Hepatocyte (in vitro differentiated cells): ENCODE measurements at regions not wholly inside any gene's neighbourhood (a gene's known extent, or its start where the extent isn't known, plus 50 kb on each side); places are given as distances from the start of the nearest gene placed in this dataset.

Experiments
- DNase-seq: peaks from one replicate; pipeline ENCODE4 v3.0.0-alpha.2; 2016; ENCODE audit warnings: low spot score
- H2AFZ ChIP-seq: fragments of 200-600 bp; sonication (generic); 2 replicates; pipeline ENCODE4 v1.6.0; 2016; ENCODE audit warnings: antibody characterized with exemption, mild to moderate bottlenecking
- H3K27ac ChIP-seq: fragments of 200-600 bp; sonication (generic); 2 replicates; pipeline ENCODE4 v1.5.1; 2016; ENCODE audit warnings: mild to moderate bottlenecking
- H3K27me3 ChIP-seq: fragments of 200-600 bp; sonication (generic); 2 replicates; pipeline ENCODE4 v1.6.1; 2016
- H3K36me3 ChIP-seq: fragments of 200-600 bp; sonication (generic); replicated peaks from 2 replicates; pipeline ENCODE4 v1.5.1; 2016; ENCODE audit warnings: low read depth; ENCODE audit not compliant: insufficient read depth
- H3K4me1 ChIP-seq: fragments of 200-600 bp; sonication (generic); 2 replicates; pipeline ENCODE4 v1.5.1; 2016; ENCODE audit warnings: mild to moderate bottlenecking, moderate library complexity; ENCODE audit not compliant: insufficient read depth
- H3K4me2 ChIP-seq: fragments of 200-600 bp; sonication (generic); 2 replicates; pipeline ENCODE4 v1.6.0; 2016
- H3K4me3 ChIP-seq: fragments of 200-600 bp; sonication (generic); 2 replicates; pipeline ENCODE4 v1.5.1; 2016; ENCODE audit warnings: mild to moderate bottlenecking
- H3K79me2 ChIP-seq: fragments of 200-600 bp; sonication (generic); 2 replicates; pipeline ENCODE4 v1.6.0; 2017; ENCODE audit warnings: mild to moderate bottlenecking
- H3K9me2 ChIP-seq: fragments of 200-600 bp; sonication (generic); replicated peaks from 2 replicates; pipeline ENCODE4 v1.6.0; 2017; ENCODE audit warnings: mild to moderate bottlenecking; ENCODE audit not compliant: insufficient read depth
- H3K9me3 ChIP-seq: fragments of 200-600 bp; sonication (generic); 2 replicates; pipeline ENCODE4 v1.5.1; 2016; ENCODE audit warnings: low read depth, mild to moderate bottlenecking
- H4K20me1 ChIP-seq: fragments of 200-600 bp; sonication (generic); 2 replicates; pipeline ENCODE4 v1.6.0; 2016; ENCODE audit warnings: mild to moderate bottlenecking; ENCODE audit not compliant: insufficient read depth, poor library complexity, severe bottlenecking
- CTCF ChIP-seq: fragments of 200-600 bp; sonication (generic); IDR thresholded peaks from 2 replicates; pipeline ENCODE4 v1.5.1; 2016; ENCODE audit warnings: antibody characterized with exemption, mild to moderate bottlenecking; ENCODE audit not compliant: poor library complexity
- EZH2 ChIP-seq: fragments of 200-600 bp; sonication (generic); IDR thresholded peaks from 2 replicates; pipeline ENCODE4 v1.6.1; 2016; ENCODE audit warnings: antibody characterized with exemption, mild to moderate bottlenecking, borderline replicate concordance
- EZH2phosphoT487 ChIP-seq: fragments of 200-600 bp; sonication (generic); IDR thresholded peaks from one replicate; pipeline ENCODE4 v1.6.1; 2018; ENCODE audit warnings: antibody characterized with exemption, mild to moderate bottlenecking, low read depth, moderate library complexity; ENCODE audit not compliant: unreplicated experiment, severe bottlenecking
- WGBS: methylation state at CpG from one replicate; pipeline ENCODE4 v1.1.6; 2016; ENCODE audit warnings: low lambda C conversion rate; ENCODE audit errors: missing lambda C conversion rate; 5-methylcytosine and 5-hydroxymethylcytosine counted together

- Histone ChIP-seq H3K4me1 (peaks cover 28% of the 10 kb centered on the region), H2AFZ (no peak overlapping the region), H3K79me2 (no peaks in the 10 kb centered on the region), H3K4me3 (no peak overlapping the region), H3K27ac (peak overlapping the region; percentile 87), H3K9me2 (no peaks in the 10 kb centered on the region), H3K9me3 (no peaks in the 10 kb centered on the region), H4K20me1 (no peaks in the 10 kb centered on the region), H3K27me3 (no peaks in the 10 kb centered on the region), H3K36me3 (no peaks in the 10 kb centered on the region), H3K4me2 (peak overlapping the region; percentile 6)
- no peak for DNase-seq
- 79% methylated on average over 12 of the region's 12 CpGs for WGBS
- TF ChIP-seq EZH2phosphoT487 (no peak), EZH2 (no peak), CTCF (no peak)
Measured at GRCh38 chr15:100770661-100771584, 108.7 kb upstream of the ALDH1A3 start.

- H3K4me1 ChIP-seq, result peaks cover 20% of the 10 kb centered on the region
- no peak overlapping the region for H2AFZ ChIP-seq
- TF ChIP-seq EZH2, result no peak
- TF ChIP-seq CTCF, result no peak
- TF ChIP-seq EZH2phosphoT487, result no peak
- 75% methylated on average over 4 of the region's 4 CpGs for WGBS
- no peaks in the 10 kb centered on the region for H3K79me2 ChIP-seq
- no peak overlapping the region for H3K4me3 ChIP-seq
- H3K9me3 ChIP-seq, result no peaks in the 10 kb centered on the region
- peak; percentile 60 for DNase-seq
- no peaks in the 10 kb centered on the region for H3K9me2 ChIP-seq
- H4K20me1 ChIP-seq, result no peaks in the 10 kb centered on the region
- peak overlapping the region; percentile 87 for H3K27ac ChIP-seq
- no peaks in the 10 kb centered on the region for H3K27me3 ChIP-seq
- no peak overlapping the region for H3K4me2 ChIP-seq
- H3K36me3 ChIP-seq, result no peaks in the 10 kb centered on the region
Measured at GRCh38 chr15:100771746-100772145, 107.9 kb upstream of the ALDH1A3 start.

DNA sequence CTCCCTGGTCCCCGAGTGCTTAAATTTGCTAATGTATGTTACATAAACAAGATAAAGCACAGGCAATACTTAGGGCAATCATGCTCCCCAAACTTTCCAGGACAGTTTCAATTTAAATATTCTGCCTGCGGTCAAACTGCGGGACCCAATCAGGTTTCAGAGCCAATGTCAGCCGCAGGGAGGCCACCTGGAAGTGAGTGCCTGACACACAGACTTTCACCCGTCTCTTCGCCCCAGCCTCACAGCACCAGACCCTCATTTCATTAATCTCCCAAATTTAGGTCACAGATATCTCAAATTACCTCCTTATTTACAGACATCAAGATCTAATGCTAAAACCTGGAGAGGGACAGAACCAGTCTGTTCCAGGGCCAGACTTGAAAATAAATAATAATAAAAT, 107.2 kb upstream of the ALDH1A3 start:
- Histone ChIP-seq H3K27me3 (no peaks in the 10 kb centered on the region), H2AFZ (no peak overlapping the region), H3K9me3 (no peaks in the 10 kb centered on the region), H3K4me3 (no peak overlapping the region), H3K79me2 (no peaks in the 10 kb centered on the region), H3K9me2 (no peaks in the 10 kb centered on the region), H3K27ac (peak overlapping the region; percentile 87), H4K20me1 (no peaks in the 10 kb centered on the region), H3K4me1 (peaks cover 19% of the 10 kb centered on the region), H3K4me2 (no peak overlapping the region), H3K36me3 (no peaks in the 10 kb centered on the region)
- DNase-seq, result peak; percentile 46
- WGBS, result 54% methylated on average over 6 of the region's 6 CpGs
- no peak for TF ChIP-seq CTCF
- no peak for TF ChIP-seq EZH2phosphoT487
- no peak for TF ChIP-seq EZH2
